ENCODE measurements at regions not wholly inside any gene's neighbourhood (a gene's known extent, or its start where the extent isn't known, plus 50 kb on each side); places are given as distances from the start of the nearest gene placed in this dataset.
"Not testable (repeated sequence)": the region's sequence is repeated elsewhere in the genome, so short reads cannot be mapped to it uniquely, and the experiment has no call there.

- peak overlapping the region; percentile 67 for H3K4me3 ChIP-seq (ENCODE audit: low read length)
- DNase-seq (ENCODE audit: low read depth) = peak; percentile 80
These were observed 69.4 kb upstream of the GPR39 start for GRCh38 chr2:132347041-132347780.

GRCh38 chr2:132349092-132349687 lies 67.4 kb upstream of the GPR39 start:
- TF ChIP-seq CTCF (conservative IDR thresholded peaks at IDR 0.05; ENCODE audit: low read length) = peak; percentile 74
- peak; percentile 64 for DNase-seq (ENCODE audit: low read depth)
- H3K4me3 ChIP-seq (ENCODE audit: low read length) = not testable (repeated sequence)

GRCh38 chr2:132351668-132352067 lies 64.9 kb upstream of the GPR39 start:
- H3K4me3 ChIP-seq (ENCODE audit: low read length); DNase-seq (ENCODE audit: low read depth): not testable (repeated sequence)

GRCh38 chr2:132352481-132353001 lies 64.1 kb upstream of the GPR39 start:
- H3K4me3 ChIP-seq (ENCODE audit: low read length) = peak overlapping the region; percentile 39
- peak; percentile 18 for DNase-seq (ENCODE audit: low read depth)

- H3K4me3 ChIP-seq (ENCODE audit: low read length) = peak overlapping the region; percentile 41
- not testable (repeated sequence) for DNase-seq (ENCODE audit: low read depth)
These were observed 63.2 kb upstream of the GPR39 start for GRCh38 chr2:132353380-132353779.

- H3K4me3 ChIP-seq (ENCODE audit: low read length); DNase-seq (ENCODE audit: low read depth): not testable (repeated sequence)
These were observed 55.6 kb upstream of the GPR39 start for GRCh38 chr2:132360964-132361363.

- H3K4me3 ChIP-seq (ENCODE audit: low read length); DNase-seq (ENCODE audit: low read depth): not testable (repeated sequence)
These were observed 55.1 kb upstream of the GPR39 start for GRCh38 chr2:132361498-132361897.

- DNase-seq (ENCODE audit: low read depth); H3K4me3 ChIP-seq (ENCODE audit: low read length): not testable (repeated sequence)
These were observed 53.3 kb upstream of the GPR39 start for GRCh38 chr2:132363352-132363751.

- not testable (repeated sequence) for DNase-seq (ENCODE audit: low read depth); H3K4me3 ChIP-seq (ENCODE audit: low read length)
These were observed 50.6 kb upstream of the GPR39 start for GRCh38 chr2:132365963-132366362.

GRCh38 chr2:132366421-132367180 lies 50.0 kb upstream of the GPR39 start:
- no peak overlapping the region for H3K4me3 ChIP-seq (ENCODE audit: low read length)
- TF ChIP-seq CTCF (conservative IDR thresholded peaks at IDR 0.05; ENCODE audit: low read length) = no peak
- DNase-seq (ENCODE audit: low read depth) = no peak
